LNCaP clone FGC (cell line): ENCODE measurements at regions not wholly inside any gene's neighbourhood (a gene's known extent, or its start where the extent isn't known, plus 50 kb on each side); places are given as distances from the start of the nearest gene placed in this dataset.

Experiments used
- DNase-seq: peaks from one replicate; pipeline ENCODE4 v3.0.0-alpha.2; 2011; ENCODE audit warnings: low read depth
- H3K4me3 ChIP-seq: 2 replicates; pipeline ENCODE4 v1.5.1; 2011; ENCODE audit warnings: mild to moderate bottlenecking, low read depth, low read length, control low read depth
- CTCF ChIP-seq: IDR thresholded peaks from 2 replicates; pipeline ENCODE4 v1.5.1; 2012; ENCODE audit warnings: mild to moderate bottlenecking; ENCODE audit not compliant: control insufficient read depth, insufficient read depth; ENCODE audit errors: extremely low read depth

- no peak for DNase-seq
- no peak for TF ChIP-seq CTCF
Observed at GRCh38 chr6:152836523-152836922, 85.9 kb downstream of the VIP start.

GRCh38 chr6:152845421-152845820, 94.8 kb downstream of the VIP start:
- H3K4me3 ChIP-seq, result no peak overlapping the region
- no peak for TF ChIP-seq CTCF

More at GRCh38 chr6:152836523-152836922, 85.9 kb downstream of the VIP start:
- H3K4me3 ChIP-seq, result no peak overlapping the region

GRCh38 chr6:152846825-152847224, 96.2 kb downstream of the VIP start:
- H3K4me3 ChIP-seq, result no peak overlapping the region
- no peak for TF ChIP-seq CTCF
- DNase-seq, result no peak

More at GRCh38 chr6:152845421-152845820, 94.8 kb downstream of the VIP start:
- DNase-seq, result no peak

GRCh38 chr6:152848919-152849318, 98.3 kb downstream of the VIP start:
- H3K4me3 ChIP-seq, result no peak overlapping the region
- no peak for TF ChIP-seq CTCF
- no peak for DNase-seq

- no peak for TF ChIP-seq CTCF
- no peak overlapping the region for H3K4me3 ChIP-seq
- DNase-seq, result no peak
Observed at GRCh38 chr6:152854086-152854795, 103.6 kb downstream of the VIP start.

- DNase-seq, result no peak
- no peak overlapping the region for H3K4me3 ChIP-seq
- TF ChIP-seq CTCF, result no peak
Observed at GRCh38 chr6:152858141-152858540, 107.5 kb downstream of the VIP start.

GRCh38 chr6:152859225-152859624, 108.6 kb downstream of the VIP start:
- H3K4me3 ChIP-seq, result no peak overlapping the region
- TF ChIP-seq CTCF, result no peak
- DNase-seq, result no peak
